AG04450 (cell line): ENCODE measurements at regions not wholly inside any gene's neighbourhood (a gene's known extent, or its start where the extent isn't known, plus 50 kb on each side); places are given as distances from the start of the nearest gene placed in this dataset.
A peak's percentile ranks its signal among the peaks of the same experiment; 100 is the strongest.

Experiments
- CTCF ChIA-PET: fragments of 300-600, 350-600 bp; formaldehyde crosslinking; extraction: SDS; loops from one replicate; lab custom pipeline; 2022; ENCODE audit warnings: antibody characterized with exemption, inconsistent platforms; lab: Charles Lee
- POLR2A ChIA-PET: fragments of 350-600 bp; formaldehyde crosslinking; extraction: SDS; loops from one replicate; lab custom pipeline; 2021; ENCODE audit warnings: antibody characterized with exemption, inconsistent platforms; lab: Yijun Ruan, JAX
- DNase-seq: peaks from one replicate; pipeline ENCODE4 v3.0.0-alpha.2; 2011; ENCODE audit warnings: low read depth, low spot score
- H3K27ac ChIP-seq: one replicate; pipeline ENCODE4 v1.5.1; 2012; ENCODE audit warnings: low read depth, low read length, control low read depth
- H3K27me3 ChIP-seq: one replicate; pipeline ENCODE4 v1.6.0; 2012; ENCODE audit warnings: low read length; ENCODE audit not compliant: control insufficient read depth, insufficient read depth
- H3K4me3 ChIP-seq: 2 replicates; pipeline ENCODE4 v1.5.1; 2011; ENCODE audit warnings: mild to moderate bottlenecking, low read depth, low read length, control low read depth
- H3K9me3 ChIP-seq: 2 replicates; pipeline ENCODE4 v1.5.1; 2012; ENCODE audit warnings: low read length; ENCODE audit not compliant: control insufficient read depth, insufficient read depth
- TF ChIP-seq, protein P1 (sequence below): IDR thresholded peaks from 2 replicates; pipeline ENCODE4 v1.5.1; 2011; ENCODE audit warnings: low read depth, low read length, control low read depth, inconsistent platforms

DNA sequence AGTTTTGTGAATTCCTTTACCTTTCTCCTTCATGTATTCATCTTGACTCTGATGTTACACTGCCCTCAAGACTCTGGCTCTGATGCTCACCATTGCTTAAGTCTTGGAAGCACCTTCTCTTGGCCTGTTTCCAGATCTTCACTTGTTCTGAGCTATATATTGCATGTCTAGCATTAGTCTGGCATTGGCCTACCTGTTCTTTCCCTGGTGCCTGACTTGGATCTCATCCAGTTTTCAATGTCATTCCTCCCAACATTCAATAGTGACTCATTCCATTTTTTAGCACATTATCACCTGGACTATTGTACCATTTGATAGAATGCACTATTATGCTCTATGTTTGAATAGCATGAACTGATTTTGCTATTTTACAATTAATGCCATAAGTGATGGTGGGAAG lies 127.3 kb upstream of the NYAP2 start:
- Histone ChIP-seq H3K9me3 (no peaks in the 10 kb centered on the region), H3K27me3 (no peaks in the 10 kb centered on the region), H3K27ac (no peak overlapping the region), H3K4me3 (no peak overlapping the region)
- ChIA-PET POLR2A (no interaction called here), CTCF (no interaction called here)
- TF ChIP-seq, protein P1, sequence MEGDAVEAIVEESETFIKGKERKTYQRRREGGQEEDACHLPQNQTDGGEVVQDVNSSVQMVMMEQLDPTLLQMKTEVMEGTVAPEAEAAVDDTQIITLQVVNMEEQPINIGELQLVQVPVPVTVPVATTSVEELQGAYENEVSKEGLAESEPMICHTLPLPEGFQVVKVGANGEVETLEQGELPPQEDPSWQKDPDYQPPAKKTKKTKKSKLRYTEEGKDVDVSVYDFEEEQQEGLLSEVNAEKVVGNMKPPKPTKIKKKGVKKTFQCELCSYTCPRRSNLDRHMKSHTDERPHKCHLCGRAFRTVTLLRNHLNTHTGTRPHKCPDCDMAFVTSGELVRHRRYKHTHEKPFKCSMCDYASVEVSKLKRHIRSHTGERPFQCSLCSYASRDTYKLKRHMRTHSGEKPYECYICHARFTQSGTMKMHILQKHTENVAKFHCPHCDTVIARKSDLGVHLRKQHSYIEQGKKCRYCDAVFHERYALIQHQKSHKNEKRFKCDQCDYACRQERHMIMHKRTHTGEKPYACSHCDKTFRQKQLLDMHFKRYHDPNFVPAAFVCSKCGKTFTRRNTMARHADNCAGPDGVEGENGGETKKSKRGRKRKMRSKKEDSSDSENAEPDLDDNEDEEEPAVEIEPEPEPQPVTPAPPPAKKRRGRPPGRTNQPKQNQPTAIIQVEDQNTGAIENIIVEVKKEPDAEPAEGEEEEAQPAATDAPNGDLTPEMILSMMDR = no peak
- no peak for DNase-seq

GRCh38 chr2:225270861-225271260 lies 128.6 kb upstream of the NYAP2 start:
- ChIA-PET CTCF (no interaction called here), POLR2A (no interaction called here)
- no peaks in the 10 kb centered on the region for H3K9me3 ChIP-seq
- H3K27ac ChIP-seq = no peak overlapping the region
- H3K27me3 ChIP-seq = no peaks in the 10 kb centered on the region
- no peak overlapping the region for H3K4me3 ChIP-seq
- no peak for DNase-seq
- TF ChIP-seq, protein P1 = peak; percentile 19; the same call in 1 of the 2 replicates

- ChIA-PET CTCF (no interaction called here), POLR2A (no interaction called here)
- no peaks in the 10 kb centered on the region for H3K9me3 ChIP-seq
- DNase-seq = no peak
- no peak overlapping the region for H3K4me3 ChIP-seq
- TF ChIP-seq, protein P1 = no peak
- H3K27me3 ChIP-seq = no peaks in the 10 kb centered on the region
- no peak overlapping the region for H3K27ac ChIP-seq
These were observed 129.5 kb upstream of the NYAP2 start for GRCh38 chr2:225270053-225270452.

DNA sequence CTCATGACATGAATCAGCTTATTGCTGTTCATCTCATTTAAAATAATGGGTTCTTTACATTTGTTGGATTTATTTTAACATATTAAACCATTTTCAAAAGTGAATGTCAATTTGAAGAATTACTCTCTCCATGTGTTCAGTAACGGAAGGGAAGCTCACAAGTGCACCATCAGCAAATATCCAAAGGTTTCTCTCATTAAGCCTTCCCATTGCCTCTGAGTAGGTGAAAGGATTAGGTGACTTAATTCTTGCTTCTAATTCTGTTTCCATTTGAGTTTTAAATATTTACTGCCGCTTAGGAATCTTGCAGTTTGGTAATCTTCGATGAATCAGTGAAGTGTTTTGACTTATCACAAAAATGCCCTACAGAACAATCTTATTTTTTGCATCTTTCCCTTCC lies 145.1 kb upstream of the NYAP2 start:
- ChIA-PET POLR2A (no interaction called here), CTCF (no interaction called here)
- Histone ChIP-seq H3K4me3 (no peak overlapping the region), H3K27me3 (no peaks in the 10 kb centered on the region), H3K9me3 (no peaks in the 10 kb centered on the region), H3K27ac (no peak overlapping the region)
- no peak for DNase-seq
- TF ChIP-seq, protein P1 = no peak

DNA sequence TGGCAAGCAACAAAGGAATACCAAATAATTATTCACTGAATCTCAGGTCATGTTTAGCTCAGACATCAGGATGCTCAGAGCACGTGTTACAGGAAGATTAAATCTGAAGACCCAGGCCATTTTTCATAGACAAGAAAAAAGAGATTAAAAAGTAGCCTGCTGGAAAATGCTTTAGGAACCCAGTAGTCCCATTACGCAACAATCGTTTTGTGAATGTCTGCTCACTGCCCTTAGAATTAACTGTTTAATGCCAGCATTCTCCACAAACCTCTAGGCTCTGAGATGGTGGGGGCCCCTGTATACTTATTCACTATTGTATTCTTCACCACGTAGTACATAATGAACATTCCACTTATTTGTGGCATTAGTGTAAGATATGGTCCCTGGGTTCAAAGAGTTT lies 154.6 kb upstream of the NYAP2 start:
- CTCF ChIA-PET = no interaction called here

More for the DNA sequence above, 154.6 kb upstream of the NYAP2 start:
- H3K27ac ChIP-seq = no peak overlapping the region
- DNase-seq = no peak
- TF ChIP-seq, protein P1 = no peak
- no peaks in the 10 kb centered on the region for H3K9me3 ChIP-seq
- no peaks in the 10 kb centered on the region for H3K27me3 ChIP-seq
- no peak overlapping the region for H3K4me3 ChIP-seq
- POLR2A ChIA-PET = no interaction called here
